GM18517 (cell line): ENCODE measurements at regions not wholly inside any gene's neighbourhood (a gene's known extent, or its start where the extent isn't known, plus 50 kb on each side); places are given as distances from the start of the nearest gene placed in this dataset.

ENCODE experiments used
- ATAC-seq: cut with Tn5 transposase; IDR thresholded peaks from one replicate; pipeline ENCODE4 v1.9.1; 2021; ENCODE audit warnings: mild to moderate bottlenecking, moderate library complexity; ENCODE audit not compliant: unreplicated experiment

DNA sequence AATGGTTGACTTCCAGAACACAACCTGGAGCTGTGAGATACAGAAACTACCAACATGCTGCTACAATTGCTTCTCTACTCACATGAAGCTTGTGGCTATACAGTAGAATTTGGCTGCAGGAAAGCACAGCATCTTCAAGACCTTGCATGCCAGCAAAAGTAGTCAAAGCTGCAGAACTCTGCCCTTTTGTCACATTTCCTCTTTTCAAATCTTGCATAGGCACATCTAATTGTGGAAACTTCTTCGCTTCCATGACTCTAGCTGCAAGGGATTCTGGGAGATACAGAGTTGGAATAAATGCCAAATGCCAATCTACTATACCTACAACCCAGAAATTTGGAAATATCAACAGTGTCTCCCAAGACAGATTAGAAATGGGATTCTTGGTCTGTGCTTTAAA, 462.2 kb downstream of the FOXO1 start:
- ATAC-seq, result no peak

DNA sequence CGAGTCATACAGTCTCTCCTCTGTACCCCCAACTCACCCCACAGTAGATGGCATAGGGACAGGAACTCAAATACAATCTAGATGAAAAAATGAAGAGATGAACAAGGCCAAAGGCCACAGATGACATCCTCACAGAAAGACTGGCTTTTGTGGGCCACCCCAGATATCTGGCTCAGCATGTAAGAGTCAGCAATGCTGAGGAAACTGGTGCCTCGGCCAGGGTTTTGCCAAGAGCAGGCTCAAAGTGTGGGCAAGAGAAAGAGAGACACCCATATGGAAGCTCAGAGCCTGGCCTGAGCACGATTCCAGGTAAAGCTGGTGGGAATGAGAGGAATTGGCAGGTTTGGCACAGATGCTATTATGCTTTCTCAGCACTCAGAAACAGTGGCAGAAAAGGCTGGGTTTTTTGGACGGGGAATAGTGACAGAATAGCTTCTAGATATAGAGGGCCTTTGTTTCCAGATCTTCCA, 460.6 kb downstream of the FOXO1 start:
- no peak for ATAC-seq

GRCh38 chr13:40206241-40207000, 460.0 kb downstream of the FOXO1 start:
- peak; percentile 60 for ATAC-seq

DNA sequence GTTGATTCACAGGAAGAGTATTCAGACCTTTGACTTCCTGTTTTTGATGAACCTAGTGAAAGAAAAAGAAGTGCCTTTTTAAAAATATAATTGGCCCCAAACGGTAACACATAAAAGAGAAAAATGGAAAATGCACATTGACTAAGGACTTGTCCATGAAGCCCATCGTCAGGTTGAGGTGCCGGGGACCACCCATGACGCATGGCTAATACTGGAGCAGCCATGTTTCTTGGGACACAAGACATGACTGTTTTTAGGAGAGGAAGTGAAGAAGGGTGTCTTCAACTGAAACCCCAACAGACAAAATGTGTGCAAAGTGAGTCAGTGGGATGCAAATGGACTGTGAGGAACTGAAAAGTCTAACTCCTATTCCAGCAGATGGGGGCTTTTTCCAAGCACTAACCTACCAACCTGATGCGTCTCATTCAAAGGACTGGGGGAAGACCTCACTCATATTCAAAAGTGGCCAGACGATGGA, 459.4 kb downstream of the FOXO1 start:
- peak; percentile 52 for ATAC-seq

- no peak for ATAC-seq
These were observed 457.9 kb downstream of the FOXO1 start for GRCh38 chr13:40208517-40208916.

- ATAC-seq, result no peak
These were observed 455.4 kb downstream of the FOXO1 start for GRCh38 chr13:40210865-40211585.

DNA sequence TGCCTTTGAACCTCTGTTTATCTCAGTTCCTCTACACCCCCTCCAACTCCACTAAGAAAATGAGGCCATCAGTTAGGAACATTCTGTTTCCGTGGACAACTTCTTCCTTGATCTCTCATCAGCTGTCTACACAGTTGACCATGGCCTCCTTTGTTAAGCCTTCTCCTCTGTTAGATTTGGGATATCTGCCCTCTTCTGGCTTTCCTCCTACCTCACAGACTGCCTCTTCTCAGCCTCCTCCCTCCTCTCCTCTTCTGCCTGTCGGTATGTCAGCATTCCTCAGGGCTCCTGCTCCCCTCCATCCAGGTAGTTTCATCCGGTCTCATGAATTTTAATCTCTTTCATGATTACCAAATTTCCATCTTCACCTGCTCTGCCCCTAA, 454.9 kb downstream of the FOXO1 start:
- ATAC-seq, result no peak

DNA sequence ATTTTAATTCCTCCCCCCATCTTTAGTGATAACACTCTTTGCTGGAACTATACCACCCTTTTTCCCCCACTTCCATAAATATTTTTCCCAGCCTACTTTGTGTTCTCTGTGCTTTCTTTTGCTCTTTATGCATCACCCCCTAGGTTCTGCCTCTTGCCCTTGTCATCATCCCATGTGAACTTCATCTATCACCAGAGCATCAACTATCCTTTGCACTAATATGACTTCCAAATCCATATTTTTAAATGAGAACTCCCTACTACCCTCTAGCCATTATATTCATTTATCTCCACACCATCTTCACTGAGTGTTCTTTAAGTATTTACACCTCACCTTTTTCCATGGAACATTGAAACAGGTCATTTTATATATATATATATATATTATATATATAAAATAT, 452.7 kb downstream of the FOXO1 start:
- ATAC-seq, result no peak

GRCh38 chr13:40215311-40215710, 451.1 kb downstream of the FOXO1 start:
- ATAC-seq, result no peak

DNA sequence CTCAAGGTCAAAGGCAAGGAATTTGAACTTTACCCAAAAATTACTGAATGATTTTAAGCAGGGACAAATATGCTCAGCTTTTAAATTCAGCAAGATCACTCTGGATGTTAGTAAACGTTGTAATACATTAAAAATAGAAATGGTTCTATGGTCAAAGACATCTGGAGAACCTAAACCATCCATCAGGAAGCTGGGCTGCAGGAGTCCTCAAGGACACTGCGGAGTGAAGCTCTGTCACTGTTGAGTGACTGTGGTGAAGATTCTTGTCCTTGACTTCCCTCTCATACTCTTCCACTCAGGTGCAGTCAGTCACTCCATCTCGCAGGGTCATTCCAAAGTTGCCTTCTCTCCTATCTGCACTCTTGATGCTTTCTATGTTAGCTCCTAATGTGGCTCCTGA, 450.7 kb downstream of the FOXO1 start:
- ATAC-seq, result no peak

DNA sequence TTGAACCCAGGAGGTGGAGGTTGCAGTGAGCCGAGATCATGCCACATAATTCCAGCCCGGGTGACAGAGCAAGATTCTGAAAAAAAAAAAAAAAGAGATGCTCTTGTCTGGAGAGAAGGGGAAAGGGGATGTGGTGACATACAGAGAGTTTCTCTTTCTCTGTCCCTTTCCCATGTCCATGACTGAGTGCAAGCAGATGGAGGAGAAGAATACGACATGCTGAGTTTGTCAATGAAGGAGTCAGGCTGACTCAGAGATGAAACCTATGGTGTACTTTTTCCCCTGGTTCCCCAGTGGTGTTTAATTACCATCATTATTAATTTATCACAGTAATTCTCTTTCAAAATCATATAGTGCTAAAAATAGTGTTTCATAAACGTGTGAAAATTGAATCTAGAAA, 448.8 kb downstream of the FOXO1 start:
- no peak for ATAC-seq

DNA sequence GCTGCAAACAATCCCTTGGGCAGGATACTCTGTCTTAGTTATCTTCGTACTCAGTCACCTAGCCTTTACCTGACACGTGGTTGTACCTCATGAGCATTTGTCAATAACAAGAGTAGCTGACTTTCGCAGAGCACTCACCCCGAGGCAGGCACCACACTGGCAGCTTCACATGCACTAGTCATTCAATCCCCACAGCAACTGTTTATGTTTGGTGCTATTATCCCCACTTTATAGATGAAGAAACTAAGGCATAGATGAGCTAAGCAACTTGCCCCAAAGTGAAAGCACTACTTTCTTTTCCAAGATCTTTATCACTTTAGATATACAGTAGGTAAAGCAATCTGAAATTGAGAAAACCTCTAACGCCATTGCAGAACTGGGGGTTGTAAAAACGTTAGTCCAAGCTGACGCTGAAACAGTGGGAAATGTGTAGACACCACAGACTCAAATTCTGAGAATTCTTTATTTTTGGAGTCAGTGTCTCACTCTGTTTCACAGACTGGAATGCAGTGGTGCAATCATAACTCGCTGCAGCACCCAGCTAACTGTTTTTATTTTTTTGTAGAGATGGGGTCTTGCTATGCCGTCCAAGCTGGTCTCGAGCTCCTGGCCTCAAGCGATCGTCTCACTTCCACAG, 446.0 kb downstream of the FOXO1 start:
- ATAC-seq, result no peak

GRCh38 chr13:40221131-40221459, 445.3 kb downstream of the FOXO1 start:
- ATAC-seq, result no peak

DNA sequence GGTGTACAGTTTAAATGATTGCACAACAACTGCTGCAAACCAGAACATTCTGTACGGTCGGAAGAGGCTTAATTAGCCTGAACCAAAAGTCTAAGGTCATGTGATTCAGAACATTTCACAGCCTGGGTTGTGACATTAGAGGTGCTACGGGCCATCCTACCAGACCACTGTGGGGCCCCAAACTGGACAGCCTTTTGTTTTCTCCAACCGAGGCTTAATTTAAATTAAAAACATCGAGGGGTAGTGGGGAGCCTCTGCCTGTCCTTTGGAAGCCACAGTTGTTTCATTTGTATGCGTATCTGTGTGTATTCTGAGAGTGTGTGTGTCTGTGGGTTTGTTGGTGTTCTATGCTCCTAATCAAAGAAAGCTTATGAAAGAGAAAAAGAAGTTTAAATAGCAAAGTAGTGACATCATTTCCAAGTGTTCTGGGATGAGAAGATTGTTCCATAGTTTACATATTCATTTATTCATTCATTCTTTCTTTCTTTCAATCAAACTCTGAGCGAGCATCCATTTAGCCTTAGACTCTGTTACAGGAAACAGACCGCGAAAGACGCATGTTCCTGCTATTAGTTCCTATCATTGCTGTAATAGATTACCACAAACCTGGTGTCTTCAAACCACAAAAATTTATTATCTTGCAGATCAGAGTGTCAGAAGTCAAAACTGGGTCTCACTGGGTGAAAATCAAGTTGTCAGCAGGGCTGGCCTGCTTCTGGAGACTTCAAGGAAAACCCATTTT, 444.8 kb downstream of the FOXO1 start:
- no peak for ATAC-seq

DNA sequence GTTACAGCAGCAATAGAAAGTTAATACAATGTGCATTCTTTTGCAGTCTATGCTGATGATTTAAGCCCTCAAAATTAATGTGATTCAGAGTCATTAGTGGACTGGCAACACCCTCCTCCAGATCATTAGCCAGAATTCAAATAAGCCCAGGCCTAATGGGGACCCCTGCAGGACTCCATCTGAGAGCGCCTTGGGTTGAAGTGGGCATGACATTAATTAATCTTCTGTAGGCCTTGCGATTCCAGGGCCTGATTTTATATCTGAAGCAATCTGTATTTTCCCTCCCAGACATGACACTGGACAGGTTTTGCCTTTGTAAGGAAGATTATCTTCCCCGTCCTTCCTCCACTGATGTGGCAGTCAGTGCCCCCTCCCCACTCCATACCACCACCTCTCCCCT, 442.9 kb downstream of the FOXO1 start:
- ATAC-seq, result no peak

- ATAC-seq, result no peak
These were observed 437.9 kb downstream of the FOXO1 start for GRCh38 chr13:40228496-40228895.

DNA sequence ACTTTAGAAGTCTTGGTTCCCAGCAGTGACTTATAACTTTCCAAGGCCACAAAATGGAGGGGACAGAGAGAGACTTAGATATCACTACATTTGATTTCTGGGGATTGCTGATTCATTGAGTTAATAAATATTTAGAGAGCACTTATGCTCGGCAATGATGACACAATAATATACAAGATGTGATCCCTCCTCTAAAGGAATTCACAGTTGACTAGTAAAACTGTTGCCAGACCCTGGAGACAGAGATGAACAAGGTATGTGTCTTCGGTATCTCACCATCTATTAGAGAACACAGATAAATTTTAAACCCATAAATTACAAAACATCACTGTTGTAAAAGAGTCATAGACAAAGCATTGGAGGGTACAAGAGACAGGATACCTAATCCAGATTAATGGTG, 437.5 kb downstream of the FOXO1 start:
- no peak for ATAC-seq

DNA sequence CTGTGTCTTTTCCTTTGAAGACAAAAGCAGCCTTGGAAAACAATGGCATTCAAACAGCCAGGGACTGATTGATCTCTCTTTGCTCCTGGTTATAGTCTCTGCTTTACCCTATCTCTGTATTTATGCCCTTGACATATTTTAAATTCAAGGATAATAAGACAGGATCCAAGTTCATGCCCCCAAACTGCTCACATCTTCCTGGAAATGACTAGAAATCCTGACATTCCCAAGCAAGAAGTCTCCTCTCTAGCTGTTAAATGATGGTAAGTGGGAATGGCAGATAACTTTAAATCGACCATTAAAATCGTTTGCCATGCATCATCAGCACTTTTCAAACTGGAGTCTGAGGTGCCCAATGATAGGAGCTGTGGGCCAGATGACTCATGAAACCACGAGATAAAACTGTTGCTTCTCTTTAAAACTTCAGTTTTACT, 435.6 kb downstream of the FOXO1 start:
- ATAC-seq, result no peak

DNA sequence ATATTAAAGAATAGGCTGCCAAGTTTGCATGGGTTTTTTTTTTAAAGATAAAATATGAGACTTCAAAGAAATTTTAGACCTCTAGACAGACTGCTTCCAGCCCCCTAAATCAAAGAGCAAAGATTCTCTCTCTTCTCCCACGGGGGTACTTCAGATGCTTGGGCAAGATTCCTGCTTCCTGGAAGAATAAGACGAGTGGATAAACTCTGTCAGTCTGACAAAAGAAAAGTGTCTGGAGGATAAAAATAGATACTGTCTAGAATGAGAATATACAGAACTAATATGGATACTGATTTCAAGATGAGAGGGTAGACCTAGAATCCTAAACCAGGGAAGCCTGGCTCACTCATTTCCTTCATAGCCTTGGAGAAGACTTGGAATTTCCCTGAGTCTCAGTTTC, 435.1 kb downstream of the FOXO1 start:
- ATAC-seq, result no peak

GRCh38 chr13:40231751-40232150, 434.7 kb downstream of the FOXO1 start:
- no peak for ATAC-seq

GRCh38 chr13:40232311-40233040, 434.0 kb downstream of the FOXO1 start:
- no peak for ATAC-seq
